Choroid plexus epithelial cell (primary cell): ENCODE measurements at regions not wholly inside any gene's neighbourhood (a gene's known extent, or its start where the extent isn't known, plus 50 kb on each side); places are given as distances from the start of the nearest gene placed in this dataset.

Source experiments
- DNase-seq: peaks from one replicate; pipeline ENCODE4 v3.0.0-alpha.2; 2010; ENCODE audit warnings: low read depth
- H3K4me3 ChIP-seq: 2 replicates; pipeline ENCODE4 v1.5.1; 2011; ENCODE audit warnings: low read depth, mild to moderate bottlenecking, control low read depth, low read length, moderate library complexity
- CTCF ChIP-seq: conservative IDR thresholded peaks from 2 replicates; pipeline ENCODE4 v1.5.1; 2011; ENCODE audit warnings: low read depth, mild to moderate bottlenecking, control low read depth, inconsistent platforms, low read length, moderate library complexity

- TF ChIP-seq CTCF = no peak
- DNase-seq = no peak
- H3K4me3 ChIP-seq = no peak overlapping the region
Measured at GRCh38 chr21:34205811-34206571, 132.6 kb downstream of the MRPS6 start.

GRCh38 chr21:34213959-34214358 is 140.6 kb downstream of the MRPS6 start:
- no peak for DNase-seq
- no peak overlapping the region for H3K4me3 ChIP-seq
- TF ChIP-seq CTCF = no peak

DNA sequence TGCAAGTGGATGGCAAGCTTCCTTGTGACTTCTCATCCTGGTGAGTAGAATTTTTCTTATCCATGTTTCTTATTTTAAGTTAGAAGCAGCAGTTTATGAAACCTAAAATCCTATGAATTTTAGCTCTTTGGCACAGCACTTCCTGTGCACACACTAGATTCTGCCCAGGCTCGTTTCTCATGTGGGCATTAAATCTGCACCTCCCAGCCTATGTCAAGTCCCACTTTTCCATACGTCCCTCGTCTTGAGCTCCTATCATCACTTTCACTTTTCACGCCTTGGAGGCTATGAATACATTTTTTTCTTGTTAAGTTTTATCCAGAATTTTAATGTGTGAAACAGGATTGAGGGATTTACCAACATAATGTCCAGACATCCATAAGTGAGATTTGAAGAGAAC is 142.1 kb downstream of the MRPS6 start:
- H3K4me3 ChIP-seq = no peak overlapping the region
- no peak for DNase-seq
- no peak for TF ChIP-seq CTCF

- no peak overlapping the region for H3K4me3 ChIP-seq
- TF ChIP-seq CTCF = no peak
- no peak for DNase-seq
Measured at GRCh38 chr21:34215911-34216717, 142.7 kb downstream of the MRPS6 start.

DNA sequence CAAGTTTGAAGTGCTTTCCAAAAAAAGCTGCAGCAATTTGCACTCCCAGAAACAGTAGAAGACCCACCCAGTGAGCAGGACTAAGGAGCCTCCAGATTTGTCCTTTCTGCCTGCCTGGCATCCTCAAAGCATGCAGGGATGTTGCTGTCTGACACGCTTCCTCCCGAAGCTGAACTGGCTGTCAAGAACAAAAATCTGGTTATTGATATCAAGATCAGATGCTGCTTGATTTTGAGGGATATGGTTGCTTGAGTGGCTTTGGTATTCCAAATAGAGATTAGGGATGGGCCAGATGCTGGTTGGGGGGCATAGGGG is 143.3 kb downstream of the MRPS6 start:
- DNase-seq = no peak
- no peak for TF ChIP-seq CTCF
- H3K4me3 ChIP-seq = no peak overlapping the region

GRCh38 chr21:34217263-34217662 is 143.9 kb downstream of the MRPS6 start:
- TF ChIP-seq CTCF = no peak
- H3K4me3 ChIP-seq = no peak overlapping the region
- DNase-seq = no peak
